Frontal cortex (tissue), 3 donors: ENCODE measurements at regions not wholly inside any gene's neighbourhood (a gene's known extent, or its start where the extent isn't known, plus 50 kb on each side); places are given as distances from the start of the nearest gene placed in this dataset.

Experiments used
- DNase-seq, 2 donors: peaks; one replicate each; pipeline ENCODE4 v3.0.0; 2012; ENCODE audit warnings: low spot score in 2 of 2
- FAIRE-seq: peaks from 2 replicates; lab custom pipeline; 2012; peaks lifted over from hg19 to GRCh38; lab: Jason Lieb, UNC
- donor health status: control.
- donor health status: control.
- donor health status: control.

- FAIRE-seq (no peak), DNase-seq (no peak)
Observed at GRCh38 chr2:200129721-200130462, 174.5 kb downstream of the MAIP1 start.

GRCh38 chr2:200130762-200131166 is 175.4 kb downstream of the MAIP1 start:
- FAIRE-seq (no peak), DNase-seq (no peak)

- FAIRE-seq: no peak
- no peak for DNase-seq
Observed at GRCh38 chr2:200131307-200131706, 175.2 kb upstream of the SPATS2L start.

GRCh38 chr2:200135082-200135481 is 171.4 kb upstream of the SPATS2L start:
- DNase-seq (no peak), FAIRE-seq (no peak)

- FAIRE-seq: no peak
- DNase-seq: no peak
Observed at GRCh38 chr2:200136655-200137054, 169.8 kb upstream of the SPATS2L start.

GRCh38 chr2:200137271-200137670 is 169.2 kb upstream of the SPATS2L start:
- FAIRE-seq (no peak), DNase-seq (no peak)

GRCh38 chr2:200137691-200138090 is 168.8 kb upstream of the SPATS2L start:
- FAIRE-seq (no peak), DNase-seq (no peak)

- no peak for FAIRE-seq
Observed at GRCh38 chr2:200138391-200139124, 167.9 kb upstream of the SPATS2L start.

GRCh38 chr2:200144571-200144970 is 161.9 kb upstream of the SPATS2L start:
- FAIRE-seq: no peak
- DNase-seq: no peak

More at GRCh38 chr2:200138391-200139124, 167.9 kb upstream of the SPATS2L start:
- DNase-seq: no peak

GRCh38 chr2:200146501-200146900 is 160.0 kb upstream of the SPATS2L start:
- DNase-seq (no peak), FAIRE-seq (no peak)

GRCh38 chr2:200147371-200147770 is 159.1 kb upstream of the SPATS2L start:
- no peak for DNase-seq
- no peak for FAIRE-seq

GRCh38 chr2:200148366-200148765 is 158.1 kb upstream of the SPATS2L start:
- FAIRE-seq (no peak), DNase-seq (no peak)

GRCh38 chr2:200150411-200151086 is 155.9 kb upstream of the SPATS2L start:
- FAIRE-seq (no peak), DNase-seq (no peak)

- DNase-seq (no peak), FAIRE-seq (no peak)
Observed at GRCh38 chr2:200155652-200156051, 150.8 kb upstream of the SPATS2L start.

- FAIRE-seq: no peak
- no peak for DNase-seq
Observed at GRCh38 chr2:200156166-200156835, 150.2 kb upstream of the SPATS2L start.

GRCh38 chr2:200158647-200159356 is 147.7 kb upstream of the SPATS2L start:
- FAIRE-seq (no peak), DNase-seq (no peak)

- no peak for FAIRE-seq
- no peak for DNase-seq
Observed at GRCh38 chr2:200159357-200159707, 147.2 kb upstream of the SPATS2L start.

GRCh38 chr2:200159829-200160781 is 146.4 kb upstream of the SPATS2L start:
- DNase-seq (no peak), FAIRE-seq (no peak)

- no peak for FAIRE-seq
- no peak for DNase-seq
Observed at GRCh38 chr2:200161458-200161857, 145.0 kb upstream of the SPATS2L start.
